Urothelium cell line (cell line): ENCODE measurements at regions not wholly inside any gene's neighbourhood (a gene's known extent, or its start where the extent isn't known, plus 50 kb on each side); places are given as distances from the start of the nearest gene placed in this dataset.
A peak's percentile ranks its signal among the peaks of the same experiment; 100 is the strongest.
"Not testable (repeated sequence)": the region's sequence is repeated elsewhere in the genome, so short reads cannot be mapped to it uniquely, and the experiment has no call there.

Experiments used
- DNase-seq: peaks from one replicate; pipeline ENCODE4 v3.0.0; 2011; ENCODE audit warnings: low spot score, mixed read lengths
- FAIRE-seq: peaks from 2 replicates; lab custom pipeline; 2011; peaks lifted over from hg19 to GRCh38; lab: Jason Lieb, UNC

- FAIRE-seq, result no peak
These were observed 116.0 kb upstream of the LPCAT1 start for GRCh38 chr5:1639757-1640156.

GRCh38 chr5:1638658-1639400 lies 115.1 kb upstream of the LPCAT1 start:
- DNase-seq (no peak), FAIRE-seq (no peak)

More at GRCh38 chr5:1639757-1640156, 116.0 kb upstream of the LPCAT1 start:
- DNase-seq, result no peak

- FAIRE-seq (no peak), DNase-seq (no peak)
These were observed 114.1 kb upstream of the LPCAT1 start for GRCh38 chr5:1637639-1638481.

DNA sequence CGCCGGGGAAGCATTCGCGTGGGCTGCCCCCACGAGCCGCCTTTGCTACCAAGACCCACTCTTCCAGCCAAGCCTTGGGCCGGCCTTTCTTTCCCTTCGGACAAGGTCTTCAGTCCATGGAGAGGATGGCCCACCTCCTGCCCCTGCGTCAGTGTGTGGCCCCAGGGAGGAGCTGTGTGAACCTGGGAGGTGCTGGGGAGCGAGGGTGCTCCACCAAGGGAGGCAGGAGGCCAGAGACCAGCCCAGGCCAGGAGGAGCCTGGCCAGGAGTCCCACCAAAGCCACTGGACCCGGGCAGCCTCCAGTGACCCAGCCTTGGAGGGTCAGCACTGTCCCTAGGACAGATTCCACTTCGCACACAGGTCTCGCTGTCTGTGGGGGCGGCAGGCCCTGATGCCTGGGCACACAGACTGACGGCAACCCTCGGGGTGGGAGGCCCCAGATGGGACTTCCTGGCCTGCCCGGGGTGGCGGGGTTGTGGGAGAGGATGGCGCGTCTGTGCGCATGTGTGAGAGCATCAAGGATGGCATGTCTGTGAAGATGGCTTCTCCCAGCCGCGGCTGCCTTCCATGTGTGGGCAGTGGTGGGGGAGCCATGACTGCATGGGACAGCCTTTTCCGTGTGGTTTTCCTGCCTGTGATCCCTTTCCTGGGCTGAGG lies 113.3 kb upstream of the LPCAT1 start:
- FAIRE-seq (no peak), DNase-seq (no peak)

GRCh38 chr5:1636208-1636770 lies 112.5 kb upstream of the LPCAT1 start:
- not testable (repeated sequence) for FAIRE-seq, DNase-seq

DNA sequence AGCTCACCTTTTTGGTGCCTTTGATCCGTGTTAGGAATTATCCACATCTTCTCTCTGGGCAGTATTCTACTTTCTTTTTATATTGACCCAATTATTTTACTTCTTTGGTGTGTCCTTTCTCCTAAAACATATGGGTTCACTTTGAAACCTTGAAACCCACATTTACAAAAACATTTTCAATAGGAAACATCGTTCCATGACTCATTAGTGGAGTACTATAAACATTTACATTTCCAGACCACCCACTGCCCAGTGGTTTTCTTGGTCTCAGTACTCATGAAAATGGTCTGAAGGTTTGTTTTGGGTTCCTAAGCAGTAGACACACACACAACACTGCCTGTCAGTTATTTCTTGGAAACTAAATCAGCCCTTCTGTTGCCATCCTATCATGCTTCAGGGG lies 111.7 kb upstream of the LPCAT1 start:
- not testable (repeated sequence) for FAIRE-seq

DNA sequence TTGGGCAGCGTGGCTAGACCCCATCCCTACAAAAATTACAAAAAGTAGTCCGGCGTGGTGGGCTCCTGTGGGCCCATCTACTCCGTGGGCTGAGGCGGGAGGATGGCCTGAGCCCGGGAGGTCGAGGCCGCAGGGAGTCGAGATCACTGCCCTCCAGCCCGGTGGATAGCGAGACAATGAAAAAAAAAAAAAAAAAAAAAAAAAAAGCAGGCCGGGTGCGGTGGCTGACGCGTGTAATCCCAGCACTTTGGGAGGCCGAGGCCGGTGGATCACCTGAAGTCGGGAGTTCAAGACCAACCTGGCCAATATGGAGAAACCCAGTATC lies 110.5 kb upstream of the LPCAT1 start:
- DNase-seq, result no peak
- no peak for FAIRE-seq

More for the DNA sequence above, 111.7 kb upstream of the LPCAT1 start:
- not testable (repeated sequence) for DNase-seq

DNA sequence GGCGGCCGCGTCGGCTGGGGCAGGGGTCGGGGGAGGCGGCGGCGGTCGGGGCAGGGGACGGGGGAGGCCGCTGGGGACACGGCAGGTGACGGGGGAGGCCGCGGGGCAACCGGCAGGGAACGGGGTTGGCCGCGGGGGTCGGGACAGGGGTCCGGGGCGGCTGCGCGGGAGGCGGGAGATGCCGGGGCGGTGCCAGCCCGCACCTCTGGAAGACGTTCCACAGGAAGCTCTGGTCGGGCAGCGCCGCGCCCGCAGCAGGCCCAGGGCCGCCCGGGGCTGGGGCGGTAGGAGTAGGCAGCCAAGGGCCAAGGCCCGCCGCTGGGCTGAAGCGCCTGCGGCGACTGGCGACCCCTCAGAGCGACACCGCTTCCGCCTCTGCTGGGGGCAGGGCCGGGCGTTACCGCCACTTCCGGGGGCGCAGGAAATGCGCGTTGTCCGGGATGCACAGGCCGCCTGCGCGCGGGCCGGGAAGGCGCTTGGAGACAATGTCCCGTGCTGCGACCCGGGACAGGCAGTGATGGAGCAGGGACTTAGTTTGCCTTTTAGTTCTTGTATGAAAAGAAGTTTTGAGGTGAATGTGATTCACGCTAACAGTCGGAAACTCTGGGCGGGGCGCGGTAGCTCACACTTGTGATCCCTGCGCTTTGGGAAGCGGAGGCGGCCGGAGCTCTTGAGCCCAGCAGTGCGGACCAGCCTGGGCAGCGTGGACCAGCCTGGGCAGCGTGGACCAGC lies 110.0 kb upstream of the LPCAT1 start:
- no peak for FAIRE-seq
- DNase-seq, result peak; percentile 91

DNA sequence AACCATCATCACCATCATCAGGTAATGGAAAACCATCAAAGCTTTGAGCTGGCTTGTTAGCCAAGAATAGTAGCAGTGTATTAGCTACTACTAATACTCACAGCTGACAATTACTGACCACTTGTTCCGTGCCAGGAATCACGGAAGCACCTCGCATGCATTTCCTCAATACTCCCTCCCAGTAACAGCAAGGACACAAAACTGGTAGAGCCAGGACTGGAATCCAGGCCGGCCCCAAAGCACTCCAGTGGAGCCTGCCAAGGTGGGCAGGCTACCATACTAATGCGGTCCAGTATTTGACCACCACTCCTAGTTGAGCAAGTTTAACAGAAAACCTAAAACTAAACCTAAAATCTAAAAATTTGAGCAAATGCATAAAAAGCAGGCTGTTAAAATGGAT lies 107.2 kb upstream of the LPCAT1 start:
- not testable (repeated sequence) for DNase-seq, FAIRE-seq

DNA sequence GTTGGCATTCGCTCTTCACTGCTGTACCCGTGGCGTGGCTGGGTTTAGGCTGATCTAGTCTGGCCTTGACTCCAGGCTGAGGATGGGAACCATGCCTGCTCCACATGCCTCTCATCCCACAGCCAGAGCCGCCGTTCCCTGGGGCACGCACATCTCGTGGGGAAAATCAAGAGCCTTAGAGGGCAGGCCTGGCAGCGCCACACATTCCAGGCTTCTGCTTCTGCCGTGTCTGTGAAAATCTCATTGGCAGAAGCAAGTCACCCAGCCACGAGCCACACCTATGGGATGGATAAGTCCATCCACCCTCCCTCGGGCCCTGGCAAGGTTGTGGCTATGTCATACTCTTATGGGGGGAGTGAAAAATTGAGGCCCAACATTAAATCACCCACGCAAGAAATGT lies 102.6 kb upstream of the LPCAT1 start:
- not testable (repeated sequence) for FAIRE-seq, DNase-seq

GRCh38 chr5:1619531-1619930 lies 95.8 kb upstream of the LPCAT1 start:
- DNase-seq, FAIRE-seq: not testable (repeated sequence)

DNA sequence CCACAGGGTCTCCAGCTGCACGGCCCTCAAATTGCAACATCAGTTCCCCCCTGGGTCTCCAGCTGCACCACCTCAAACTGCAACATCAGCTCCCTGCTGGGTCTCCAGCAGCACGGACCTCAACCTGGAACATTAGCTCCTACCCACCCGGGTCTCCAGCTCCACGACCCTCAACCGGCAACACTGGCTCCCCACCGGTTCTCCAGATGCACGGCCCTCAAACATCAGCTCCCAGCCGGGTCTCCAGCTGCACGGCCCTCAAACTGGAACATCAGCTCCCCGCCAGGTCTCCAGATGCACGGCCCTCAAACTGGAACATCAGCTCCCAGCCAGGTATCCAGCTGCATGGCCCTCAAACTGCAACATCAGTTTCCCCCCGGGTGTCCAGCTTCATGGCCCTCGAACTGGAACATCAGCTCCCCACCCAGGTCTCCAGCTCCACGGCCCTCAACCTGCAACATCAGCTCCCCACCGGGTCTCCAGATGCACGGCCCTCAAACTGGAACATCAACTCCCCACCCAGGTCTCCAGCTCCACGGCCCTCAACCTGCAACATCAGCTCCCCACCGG lies 94.6 kb upstream of the LPCAT1 start:
- FAIRE-seq, DNase-seq: not testable (repeated sequence)

DNA sequence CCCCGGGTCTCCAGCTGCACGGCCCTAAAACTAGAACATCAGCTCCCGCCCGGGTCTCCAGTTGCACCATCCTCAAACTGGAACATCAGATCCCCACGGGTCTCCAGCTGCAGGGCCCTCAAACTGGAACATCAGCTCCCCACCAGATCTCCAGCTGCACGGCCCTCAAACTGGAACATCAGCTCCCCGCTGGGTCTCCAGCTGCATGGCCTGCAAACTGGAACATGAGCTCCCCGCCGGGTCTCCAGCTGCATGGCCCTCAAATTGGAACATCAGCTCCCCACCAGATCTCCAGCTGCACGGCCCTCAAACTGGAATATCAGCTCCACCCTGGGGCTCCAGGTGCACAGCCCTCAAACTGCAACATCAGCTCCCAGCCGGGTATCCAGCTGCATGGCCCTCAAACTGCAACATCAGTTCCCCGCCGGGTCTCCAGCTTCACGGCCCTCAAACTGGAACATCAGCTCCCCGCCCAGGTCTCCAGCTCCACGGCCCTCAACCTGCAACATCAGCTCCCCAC lies 93.5 kb upstream of the LPCAT1 start:
- DNase-seq, FAIRE-seq: not testable (repeated sequence)

- DNase-seq, FAIRE-seq: not testable (repeated sequence)
These were observed 89.8 kb upstream of the LPCAT1 start for GRCh38 chr5:1613515-1613914.

DNA sequence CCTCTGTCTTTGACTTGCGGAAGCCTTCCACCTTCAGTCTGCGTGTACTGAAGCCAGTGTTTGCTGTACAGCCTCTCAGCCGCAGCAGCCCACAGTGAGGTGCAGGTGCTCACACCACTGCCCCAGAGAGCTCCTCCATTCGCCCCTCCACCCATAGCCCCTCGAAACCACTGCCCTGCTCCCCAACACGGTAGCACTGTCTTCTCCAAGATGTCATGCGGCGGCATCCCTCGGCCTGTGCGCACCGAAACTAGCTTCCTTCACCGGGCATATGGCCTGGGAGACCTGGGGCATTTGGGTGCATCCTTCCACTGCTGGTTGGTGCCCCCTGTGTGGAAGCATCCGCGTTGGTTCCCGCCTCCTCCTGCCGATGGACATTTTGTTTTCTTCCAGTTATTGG lies 86.8 kb upstream of the LPCAT1 start:
- FAIRE-seq, DNase-seq: not testable (repeated sequence)

- FAIRE-seq, result peak; percentile 74
- not testable (repeated sequence) for DNase-seq
These were observed 85.4 kb upstream of the LPCAT1 start for GRCh38 chr5:1609111-1609510.

DNA sequence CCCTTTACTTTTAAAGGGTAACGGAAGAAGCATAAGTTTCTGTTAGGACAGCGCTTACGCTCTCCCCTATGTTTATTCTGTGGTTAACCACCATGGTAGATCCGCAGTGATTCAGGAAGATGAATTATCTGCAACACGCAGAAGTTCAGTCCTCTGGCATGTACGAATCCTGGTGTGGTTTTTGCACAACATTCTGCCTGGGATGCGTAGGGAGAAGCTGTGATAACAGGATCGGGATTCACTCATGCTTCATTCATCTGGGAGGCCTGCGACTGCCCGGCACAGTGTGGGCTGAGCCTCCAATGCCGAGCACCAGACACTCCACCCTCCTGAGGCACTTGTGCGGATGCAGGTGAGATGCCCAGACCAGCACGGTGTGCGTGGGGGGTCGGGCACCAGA lies 84.6 kb upstream of the LPCAT1 start:
- peak; percentile 62 for DNase-seq
- peak; percentile 96 for FAIRE-seq

DNA sequence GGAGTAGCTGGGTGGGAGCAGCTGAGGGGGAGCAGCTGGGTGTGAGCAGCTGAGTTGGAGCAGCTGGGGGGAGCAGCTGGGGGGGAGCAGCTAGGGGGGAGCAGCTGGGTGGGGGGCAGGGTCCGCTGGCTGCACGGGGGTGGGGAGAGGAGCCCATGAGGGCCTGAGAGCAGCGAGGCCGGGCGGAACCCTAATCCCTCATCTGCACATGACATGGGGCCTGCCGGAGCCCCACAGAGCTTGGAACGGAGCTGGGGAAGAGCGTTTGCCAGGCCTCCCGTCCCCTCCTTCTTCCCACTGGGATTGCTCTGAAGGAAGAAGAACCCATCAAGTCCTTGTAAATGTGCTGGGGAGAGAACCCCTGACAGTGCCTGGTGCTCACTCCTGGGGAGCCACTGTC lies 83.2 kb upstream of the LPCAT1 start:
- FAIRE-seq, DNase-seq: not testable (repeated sequence)

DNA sequence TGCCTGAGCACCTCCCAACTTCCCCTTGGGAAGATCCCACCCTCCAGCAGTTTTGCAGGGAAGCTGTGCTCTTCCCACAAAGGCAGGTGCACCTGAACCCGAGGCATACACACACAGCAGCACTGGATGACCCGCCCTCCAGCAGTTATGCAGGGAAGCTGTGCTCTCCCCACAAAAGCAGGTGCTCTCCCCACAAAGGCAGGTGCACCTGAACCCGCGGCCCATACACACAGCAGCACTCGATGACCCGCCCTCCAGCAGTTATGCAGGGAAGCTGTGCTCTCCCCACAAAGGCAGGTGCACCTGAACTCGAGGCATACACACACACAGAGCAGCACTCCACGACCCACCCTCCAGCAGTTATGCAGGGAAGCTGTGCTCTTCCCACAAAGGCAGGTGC lies 80.2 kb upstream of the LPCAT1 start:
- not testable (repeated sequence) for FAIRE-seq, DNase-seq

DNA sequence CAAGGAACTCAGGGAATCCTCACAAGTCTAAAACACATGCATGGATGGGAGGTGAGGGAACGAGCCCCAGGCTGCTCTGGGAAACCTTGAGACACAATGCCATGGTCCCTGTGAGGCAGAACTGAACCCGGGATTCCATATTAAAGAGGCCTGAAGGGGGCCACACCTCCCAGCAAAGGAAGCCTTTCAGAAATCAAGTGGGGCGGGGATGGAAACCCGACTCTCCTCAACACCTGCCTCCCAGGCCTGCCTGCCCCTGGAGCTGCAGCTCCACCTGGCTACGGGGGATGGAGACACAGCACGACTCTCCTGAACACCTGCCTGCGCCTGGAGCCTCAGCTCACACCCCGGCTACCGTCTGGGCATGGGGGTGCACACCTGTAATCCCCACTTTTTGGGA lies 77.8 kb upstream of the LPCAT1 start:
- DNase-seq, result peak; percentile 18
- peak; percentile 55 for FAIRE-seq
